HG02870 (cell line): ENCODE measurements at regions not wholly inside any gene's neighbourhood (a gene's known extent, or its start where the extent isn't known, plus 50 kb on each side); places are given as distances from the start of the nearest gene placed in this dataset.
"Not testable (repeated sequence)": the region's sequence is repeated elsewhere in the genome, so short reads cannot be mapped to it uniquely, and the experiment has no call there.

Experiments used
- ATAC-seq: cut with Tn5 transposase; IDR thresholded peaks from one replicate; pipeline ENCODE4 v1.9.1; 2021; ENCODE audit warnings: mild to moderate bottlenecking, moderate library complexity; ENCODE audit not compliant: unreplicated experiment

DNA sequence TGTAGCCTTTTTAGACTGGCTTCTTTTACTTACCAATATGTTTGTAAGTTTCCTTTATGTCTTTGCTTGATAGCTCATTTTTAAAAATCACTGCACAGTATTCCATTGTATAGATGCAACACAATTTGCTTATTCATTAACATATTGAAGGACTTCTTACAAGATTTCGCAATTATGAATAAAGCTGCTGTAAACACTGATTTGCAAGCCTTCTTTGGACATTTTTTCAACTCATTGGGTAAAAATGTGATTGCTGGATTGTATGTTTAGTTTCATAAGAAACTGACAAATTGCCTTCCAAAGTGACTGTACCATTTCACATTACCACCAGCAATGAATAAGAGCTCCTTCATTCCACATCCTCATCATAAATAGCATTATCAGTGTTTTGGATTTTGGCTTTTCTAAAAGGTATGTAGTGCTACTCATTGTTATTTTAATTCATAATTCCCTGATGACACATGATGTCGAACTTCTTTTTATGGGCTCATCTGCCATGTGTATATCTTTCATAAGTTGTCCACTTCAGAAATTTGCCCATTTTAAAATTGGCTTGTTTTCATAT, 80.7 kb downstream of the TFAP2B start:
- no peak for ATAC-seq

DNA sequence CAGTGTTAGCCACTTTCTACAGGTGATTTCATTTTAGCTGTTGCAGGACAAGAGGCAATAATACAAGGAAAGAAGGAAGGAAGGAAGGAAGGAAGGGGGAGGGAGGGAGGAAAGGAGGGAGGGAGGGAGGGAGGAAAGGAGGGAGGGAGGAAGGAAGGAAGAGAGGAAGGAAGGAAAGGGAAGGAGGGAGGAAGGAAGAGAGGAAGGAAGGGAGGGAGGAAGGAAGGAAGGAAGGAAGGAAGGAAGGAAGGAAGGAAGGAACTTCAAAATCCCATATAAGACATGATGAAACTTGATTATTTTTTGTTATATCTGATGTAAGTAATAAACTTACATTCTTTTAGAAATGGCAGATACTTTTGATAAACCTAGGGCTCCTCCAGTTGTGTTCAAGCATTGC, 83.6 kb downstream of the TFAP2B start:
- no peak for ATAC-seq

DNA sequence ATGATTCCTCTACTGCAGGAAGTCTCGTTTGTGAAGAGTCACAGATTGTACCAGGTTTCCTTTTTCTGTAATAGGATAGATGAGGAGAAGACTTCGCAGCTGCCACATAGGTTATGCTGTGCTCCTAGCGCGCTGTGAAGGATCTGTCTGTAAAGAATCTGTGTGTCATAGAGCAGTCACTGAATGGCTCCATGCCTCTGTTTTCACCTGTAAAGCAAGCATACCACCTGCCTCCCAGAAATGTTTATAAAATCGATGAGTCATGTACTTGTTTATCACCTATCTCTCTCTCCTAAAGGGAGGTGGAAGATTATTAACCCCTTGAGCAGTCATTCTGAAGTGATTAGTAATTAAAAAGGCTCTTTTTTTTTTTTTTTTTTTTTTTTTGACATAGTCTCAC, 86.6 kb downstream of the TFAP2B start:
- no peak for ATAC-seq

DNA sequence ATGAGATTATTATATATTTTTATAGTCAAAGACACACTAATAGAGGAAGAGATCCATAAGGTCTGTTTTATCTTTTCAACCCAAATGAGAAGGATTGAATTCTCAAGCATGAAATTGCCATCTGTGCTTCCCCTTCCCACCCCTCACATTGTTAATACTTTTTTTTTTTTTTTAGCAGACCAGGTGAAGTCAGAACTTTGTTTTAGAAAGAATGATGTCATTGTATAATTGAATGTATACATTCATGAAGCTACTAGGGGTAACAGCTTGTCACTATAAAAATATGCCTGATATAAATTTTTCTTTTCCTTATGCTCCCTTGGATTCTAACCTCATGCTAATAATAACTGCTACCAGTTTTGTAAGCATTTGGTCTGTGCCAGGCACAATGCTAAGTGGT, 88.9 kb downstream of the TFAP2B start:
- no peak for ATAC-seq

DNA sequence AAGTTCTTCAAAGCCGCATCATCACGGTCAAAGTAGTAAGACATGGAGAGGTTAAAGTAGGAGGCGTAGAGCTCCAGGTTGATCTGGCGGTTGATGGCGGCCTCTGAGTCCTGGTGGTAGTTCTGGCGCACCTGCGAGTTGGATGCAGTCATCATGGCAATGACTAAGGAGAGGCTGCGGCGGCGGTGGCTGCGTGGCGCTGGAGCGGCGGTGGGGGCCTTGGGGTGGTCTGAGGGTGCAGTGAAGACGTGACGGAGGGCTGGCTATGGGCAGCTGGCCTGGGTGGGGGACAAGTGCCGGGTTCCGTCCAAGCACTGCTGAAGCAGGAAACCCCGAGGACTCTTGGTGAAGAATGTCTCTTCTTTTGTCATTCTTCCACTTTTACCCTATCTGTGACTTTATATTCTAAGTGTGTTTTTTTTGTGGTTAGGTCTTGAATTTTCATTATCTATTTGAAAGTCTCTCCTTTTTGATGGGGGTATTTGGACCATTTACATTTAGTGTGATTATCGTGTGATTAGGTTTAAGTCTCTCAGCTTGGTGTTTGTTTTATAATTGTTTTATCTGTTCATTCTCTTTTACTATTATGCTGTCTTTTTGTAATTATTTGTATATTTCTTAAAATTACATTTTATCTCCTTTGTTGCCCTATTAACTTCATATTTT, 94.6 kb downstream of the TFAP2B start:
- ATAC-seq = no peak

DNA sequence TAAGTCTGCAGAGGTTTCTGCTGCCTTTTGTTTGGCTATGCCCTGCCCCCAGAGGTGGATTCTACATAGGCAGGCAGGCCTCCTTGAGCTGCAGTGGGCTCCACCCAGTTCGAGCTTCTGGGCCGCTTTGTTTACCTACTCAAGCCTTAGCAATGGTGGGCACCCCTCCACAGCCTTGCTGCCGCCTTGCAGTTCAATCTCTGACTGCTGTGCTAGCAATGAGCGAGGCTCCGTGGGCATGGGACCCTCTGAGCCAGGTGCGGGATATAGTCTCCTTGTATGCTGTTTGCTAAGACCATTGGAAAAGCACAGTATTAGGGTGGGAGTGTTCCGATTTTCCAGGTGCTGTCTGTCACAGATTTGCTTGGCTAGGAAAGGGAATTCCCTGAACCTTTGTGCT, 102.7 kb downstream of the TFAP2B start:
- not testable (repeated sequence) for ATAC-seq

DNA sequence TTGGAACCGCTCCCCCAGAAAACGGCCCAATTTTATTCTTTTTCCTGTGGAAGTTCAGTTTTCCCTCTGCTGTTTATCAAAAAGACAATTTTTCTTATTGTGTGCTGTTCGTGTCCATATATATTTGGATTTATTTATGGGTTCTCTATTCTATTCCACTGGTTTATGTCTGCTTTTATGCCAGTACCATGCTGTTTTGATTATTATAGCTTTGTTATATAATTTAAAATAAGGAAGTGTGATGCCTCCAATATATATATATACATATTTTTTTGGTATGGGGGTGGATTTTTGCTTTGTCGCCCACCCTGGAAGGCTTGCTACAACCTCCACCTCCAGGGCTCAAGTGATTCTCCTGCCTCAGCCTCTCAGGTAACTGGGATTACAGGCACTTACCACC, 103.3 kb downstream of the TFAP2B start:
- ATAC-seq = no peak

DNA sequence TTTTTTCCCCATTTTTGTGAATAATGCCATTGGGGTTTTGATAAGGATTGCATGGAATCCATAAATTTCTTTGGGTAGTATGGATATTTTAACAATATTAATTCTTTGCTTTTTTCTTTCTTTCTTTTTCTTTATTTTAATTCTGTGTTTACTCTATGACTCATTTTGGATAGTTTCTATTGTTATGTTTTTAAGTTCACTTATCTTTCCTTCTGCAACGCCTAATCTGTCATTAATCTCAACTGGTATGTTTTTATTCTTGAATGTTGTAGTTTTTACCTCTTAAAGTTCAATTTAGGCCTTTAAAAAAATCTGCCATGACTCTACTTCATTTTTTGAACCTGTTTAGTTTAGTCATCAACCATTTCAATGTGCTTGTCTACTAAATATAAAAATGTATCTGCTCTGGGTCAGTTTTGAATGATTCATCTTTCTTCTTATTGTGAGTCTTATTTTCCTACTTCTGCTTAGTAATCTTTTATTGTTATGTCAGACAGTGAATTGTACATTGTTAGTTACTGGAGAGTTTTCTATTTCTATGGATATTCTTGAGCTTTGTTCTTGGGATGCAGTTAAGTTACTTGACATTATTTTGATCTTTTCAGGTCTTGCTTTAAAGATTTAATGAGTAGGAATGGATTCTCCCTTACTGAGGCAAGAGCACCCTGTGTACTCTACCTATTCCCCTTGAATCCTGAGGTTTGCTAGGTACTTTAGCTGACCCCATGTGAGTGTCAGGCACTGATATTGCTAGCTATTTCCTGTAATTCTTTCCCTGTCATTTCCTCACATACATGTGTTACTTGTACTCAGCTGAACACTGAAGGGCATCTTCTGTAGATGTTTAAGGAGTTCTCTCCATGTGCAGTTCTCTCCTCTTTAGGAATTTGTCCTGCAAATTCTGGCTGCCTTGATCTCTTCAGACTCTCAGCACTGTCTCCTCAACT, 104.2 kb downstream of the TFAP2B start:
- no peak for ATAC-seq

DNA sequence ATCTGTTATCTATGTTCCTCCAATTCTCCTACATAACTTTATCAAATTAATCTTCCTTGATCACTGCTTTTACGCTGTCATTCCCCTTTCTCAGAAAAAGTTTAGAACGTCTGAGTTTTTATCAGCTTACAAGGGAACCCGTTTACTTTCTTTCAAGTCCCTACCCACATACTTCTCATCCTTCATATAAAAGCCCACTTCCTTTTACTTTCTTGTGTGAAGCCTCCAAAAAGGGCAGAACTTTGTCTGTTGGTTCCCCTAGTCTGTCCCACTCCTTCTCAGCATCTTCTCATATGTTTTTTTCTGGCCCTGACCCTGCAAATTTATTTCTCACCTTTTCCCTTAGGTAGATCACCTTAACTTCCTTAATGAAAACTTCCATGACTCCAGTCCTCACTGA, 106.1 kb downstream of the TFAP2B start:
- no peak for ATAC-seq

DNA sequence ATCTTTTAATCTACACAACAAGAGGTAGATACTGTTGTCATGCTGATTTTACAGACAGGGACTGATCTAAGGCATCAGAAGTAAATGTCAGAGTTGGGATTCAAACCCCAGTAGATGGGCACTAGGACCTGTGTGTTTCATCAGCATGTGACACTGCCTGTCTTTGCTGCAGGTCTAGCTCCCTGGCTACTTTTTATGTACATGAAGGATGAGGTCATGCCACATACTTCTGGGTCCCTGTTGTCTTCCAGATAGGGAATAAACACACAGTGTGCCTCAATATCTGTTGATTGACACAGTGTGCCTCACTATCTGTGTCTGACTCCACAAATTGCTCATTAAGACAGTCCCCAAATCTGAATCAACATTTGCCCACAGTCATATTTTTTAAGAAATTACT, 106.9 kb downstream of the TFAP2B start:
- no peak for ATAC-seq

DNA sequence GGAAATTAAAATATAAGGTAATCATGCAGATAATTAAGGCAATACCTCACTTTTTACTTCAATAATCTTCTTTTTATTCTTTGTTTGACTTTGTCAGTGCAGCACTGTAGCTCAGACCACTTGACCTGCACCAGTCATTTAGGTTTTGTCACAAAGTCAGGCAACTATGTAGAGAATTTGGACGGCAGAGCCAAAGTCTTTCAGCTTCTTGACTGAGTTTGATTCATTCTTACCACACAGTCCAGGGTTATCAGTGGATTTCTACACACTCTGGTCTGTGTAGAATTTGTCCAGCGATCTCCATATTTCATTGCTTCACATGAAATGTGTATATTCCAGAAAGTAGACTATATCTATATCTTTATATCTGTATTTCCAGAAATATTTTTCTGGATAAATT, 107.3 kb downstream of the TFAP2B start:
- ATAC-seq = no peak

DNA sequence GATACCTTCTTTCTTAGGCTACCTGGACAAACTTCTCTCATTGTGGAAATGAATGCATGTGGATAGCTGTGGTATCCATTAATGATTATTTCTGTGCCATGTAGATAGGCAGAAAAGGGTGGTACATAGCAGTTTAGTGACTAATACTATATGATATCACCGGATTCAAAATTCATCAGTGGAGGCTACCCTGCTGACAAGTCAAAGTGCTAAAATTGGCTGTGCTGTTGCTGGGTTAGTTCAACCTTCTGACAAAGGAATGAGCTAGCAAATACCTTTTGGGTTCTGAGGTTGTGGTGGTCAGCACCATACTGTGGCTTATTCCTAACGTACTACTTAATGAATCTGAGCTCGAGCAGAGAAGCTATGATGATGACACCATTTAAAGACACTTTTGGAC, 109.1 kb downstream of the TFAP2B start:
- ATAC-seq = no peak

DNA sequence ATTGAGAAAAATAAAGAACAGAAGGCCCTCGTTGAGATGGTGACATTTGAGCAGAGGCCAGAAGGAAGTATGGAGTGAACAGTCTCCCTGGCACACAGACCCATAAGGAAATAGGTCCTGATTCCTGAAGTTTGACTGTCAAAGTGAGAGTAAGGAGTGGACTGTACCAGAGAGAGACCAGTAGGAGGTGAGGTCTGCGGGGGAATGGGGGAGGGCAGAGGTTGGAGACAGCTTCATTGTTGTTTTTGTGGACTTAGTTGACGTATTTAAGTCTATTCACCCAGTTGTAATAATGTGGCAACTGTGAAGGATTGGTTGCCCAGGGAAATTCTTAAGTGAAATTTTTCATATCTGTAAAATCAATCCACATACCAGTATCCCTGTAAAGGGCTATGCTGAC, 110.7 kb downstream of the TFAP2B start:
- no peak for ATAC-seq

DNA sequence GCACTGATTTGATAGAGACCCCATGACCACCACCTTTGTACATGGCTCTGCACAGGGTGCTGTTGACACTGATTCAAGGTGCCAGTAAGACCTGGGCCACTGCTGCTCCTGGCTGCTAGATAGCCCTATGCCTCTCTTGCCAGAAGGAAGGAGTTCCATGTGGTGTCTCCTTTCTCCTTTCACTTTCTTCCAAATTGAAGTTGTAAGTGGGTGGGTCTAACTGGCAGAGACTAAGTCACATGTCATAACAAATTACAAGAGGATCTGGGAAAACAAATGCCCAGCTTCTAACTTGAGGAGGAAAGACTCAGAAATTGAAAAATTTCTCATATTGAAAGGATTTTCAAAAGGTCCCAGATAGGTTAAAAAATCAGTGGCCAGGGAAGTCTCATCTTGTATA, 116.8 kb downstream of the TFAP2B start:
- ATAC-seq = no peak

DNA sequence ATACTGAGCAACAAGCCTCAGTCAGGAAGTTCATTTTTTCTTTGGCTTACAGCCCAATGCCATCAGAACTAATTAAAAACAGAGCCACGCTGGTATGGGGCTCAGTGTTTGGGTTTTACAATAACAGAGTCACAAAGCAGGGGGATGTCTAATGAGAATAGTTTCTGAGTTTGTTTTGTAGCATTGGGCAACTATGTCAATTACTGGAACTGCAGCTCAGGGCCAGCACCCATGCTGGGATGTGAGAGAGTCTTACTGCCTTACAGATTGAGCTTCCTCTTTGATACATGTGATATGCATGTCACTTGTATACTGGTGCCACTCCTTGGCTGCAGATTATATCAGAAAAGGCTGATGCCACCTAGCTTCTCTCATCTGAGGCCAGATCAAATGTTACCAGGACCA, 117.6 kb downstream of the TFAP2B start:
- no peak for ATAC-seq

DNA sequence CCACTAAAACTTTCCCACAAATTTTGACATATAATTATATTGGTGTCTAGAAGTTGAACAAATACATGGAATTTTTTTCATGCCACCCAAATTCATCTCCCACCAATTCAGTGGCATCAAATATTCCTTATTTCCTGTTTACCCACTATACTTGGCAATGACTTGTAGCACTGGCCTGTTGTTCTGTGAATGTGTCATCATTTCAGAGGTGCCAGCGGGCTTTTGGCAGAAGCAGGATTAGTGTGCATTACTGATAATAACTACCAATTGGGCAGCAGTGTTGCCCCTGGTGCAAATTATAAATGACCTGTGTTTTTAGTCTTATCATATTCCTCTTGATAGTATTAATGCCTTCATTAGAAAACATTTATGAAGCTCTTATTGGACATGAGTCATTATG, 121.3 kb downstream of the TFAP2B start:
- no peak for ATAC-seq

DNA sequence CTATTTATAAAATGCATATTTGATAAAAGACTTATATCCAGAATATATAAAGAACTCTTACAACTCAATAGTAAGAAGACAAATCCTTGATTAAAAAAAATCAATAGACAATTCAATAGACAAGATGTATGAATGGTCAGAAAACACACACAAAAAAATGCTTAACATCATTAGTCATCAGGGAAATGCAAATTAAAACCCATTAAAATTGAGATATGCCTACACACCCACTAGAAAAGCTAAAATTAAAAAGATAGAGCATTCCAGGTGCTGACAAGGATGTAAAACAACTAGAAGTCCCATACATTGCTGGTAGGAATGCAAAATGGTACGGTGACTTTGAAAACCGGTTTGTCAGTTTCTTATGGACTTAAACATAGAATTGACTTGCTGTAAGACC, 127.1 kb downstream of the TFAP2B start:
- ATAC-seq = no peak

DNA sequence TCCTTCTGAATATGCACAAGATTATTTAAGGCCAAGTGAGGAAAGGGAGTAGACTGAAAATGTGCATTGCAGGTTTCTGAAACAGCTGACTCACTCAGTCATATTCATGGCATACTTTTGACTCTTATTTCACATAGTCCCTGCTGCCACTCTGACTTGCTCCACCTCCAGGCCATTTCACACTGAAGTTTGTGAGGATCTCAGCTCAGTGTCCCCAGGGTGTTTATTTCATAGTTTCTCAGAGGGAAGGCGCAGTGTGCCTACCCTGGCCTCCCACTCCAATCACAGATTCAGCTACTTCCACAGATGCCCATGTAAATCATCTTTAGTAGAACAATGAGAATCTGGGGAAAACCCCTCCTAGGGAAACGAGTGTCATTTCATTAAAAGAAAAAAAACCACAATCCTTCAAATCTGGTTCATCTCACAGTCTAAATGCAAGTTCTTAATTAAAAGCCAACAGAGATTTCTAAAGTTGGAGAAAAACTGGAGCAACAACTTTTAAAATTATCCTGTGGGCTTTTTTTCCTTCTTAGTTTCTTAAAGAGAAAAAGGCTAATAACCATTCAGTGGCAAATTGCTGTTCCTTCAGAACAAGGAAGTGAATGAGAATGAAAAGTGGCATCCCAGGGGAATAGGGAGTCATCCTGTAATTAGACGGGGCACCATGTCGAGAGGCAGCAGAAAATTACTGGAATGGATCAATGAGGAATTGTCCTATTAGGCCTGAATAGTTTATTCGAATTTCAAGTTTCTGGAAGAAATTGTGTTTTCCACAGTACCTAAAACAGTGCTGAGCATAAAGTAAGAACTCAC, 133.6 kb downstream of the TFAP2B start:
- ATAC-seq = no peak

DNA sequence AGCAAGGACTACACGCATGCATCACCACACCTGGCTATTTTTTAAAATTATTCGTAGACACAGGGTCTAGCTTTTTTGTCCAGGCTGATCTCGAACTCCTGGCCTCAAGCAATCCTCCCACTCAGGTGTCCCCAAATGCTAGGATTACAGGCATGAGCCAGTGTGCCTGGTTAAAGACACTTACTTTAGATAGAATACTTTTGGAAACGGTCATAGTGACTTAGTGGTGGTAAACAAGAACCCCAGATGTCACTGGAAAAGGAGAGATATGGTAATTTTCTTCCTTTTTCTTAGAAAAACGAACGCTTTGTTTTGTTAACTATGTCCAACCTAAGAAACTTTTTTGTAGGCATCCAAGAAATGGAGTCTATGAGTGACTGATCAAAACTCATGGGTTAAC, 137.3 kb downstream of the TFAP2B start:
- no peak for ATAC-seq

DNA sequence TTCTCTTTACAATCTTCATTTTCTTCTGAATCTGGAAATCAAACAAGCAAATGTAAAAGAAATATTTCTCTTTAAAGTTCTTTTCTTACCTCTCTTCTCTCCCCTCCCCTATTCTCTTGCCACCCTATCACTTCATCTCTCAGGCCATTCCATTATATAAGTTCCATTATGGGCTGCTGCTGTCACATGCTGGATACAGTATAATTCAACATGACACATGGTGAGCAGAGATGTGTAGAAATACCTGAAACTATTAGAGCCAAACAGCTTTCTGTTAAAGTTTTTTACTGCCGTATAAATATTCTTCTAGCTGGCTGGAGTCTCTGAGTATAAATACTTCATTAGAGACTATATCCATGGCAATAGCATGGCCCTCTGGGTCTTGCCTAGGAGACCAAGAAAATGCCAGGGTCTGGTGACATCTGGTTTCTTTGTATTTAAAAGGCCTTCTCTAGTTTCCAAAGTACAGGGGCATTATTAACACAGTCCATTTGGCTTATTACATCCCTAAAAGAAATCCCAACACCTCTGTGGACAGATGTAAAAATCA, 139.6 kb downstream of the TFAP2B start:
- ATAC-seq = no peak

DNA sequence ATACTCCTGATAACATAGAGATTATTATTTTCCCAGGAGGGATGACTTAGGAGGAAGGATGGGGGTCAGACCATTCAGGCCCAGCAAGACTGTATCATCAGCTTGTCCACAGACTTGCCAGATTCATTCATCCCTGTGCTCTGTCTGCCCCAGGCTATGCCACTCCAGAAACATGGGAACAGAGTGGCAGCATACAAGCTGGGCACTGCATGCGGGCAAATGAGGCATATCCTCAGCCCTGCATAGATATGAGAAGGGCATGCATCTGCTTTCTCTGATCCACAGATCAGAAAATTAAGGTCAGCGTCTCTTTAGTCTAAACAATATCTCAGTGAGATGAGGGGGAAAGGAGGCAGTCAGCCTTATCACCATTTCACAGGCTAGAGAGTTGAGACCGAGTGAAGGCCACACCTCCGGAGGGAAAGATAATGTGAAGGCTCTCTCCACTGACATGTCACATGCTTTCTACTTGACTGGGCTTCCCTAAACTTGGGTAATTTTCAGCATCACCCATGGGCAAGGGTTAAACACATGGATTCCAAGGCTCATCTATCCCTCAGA, 140.5 kb downstream of the TFAP2B start:
- ATAC-seq = no peak
